Retinal pigment epithelial cell (primary cell): ENCODE measurements at regions not wholly inside any gene's neighbourhood (a gene's known extent, or its start where the extent isn't known, plus 50 kb on each side); places are given as distances from the start of the nearest gene placed in this dataset.

Experiments
- DNase-seq: peaks from one replicate; pipeline ENCODE4 v3.0.0-alpha.2; 2010; ENCODE audit warnings: low read depth
- H3K4me3 ChIP-seq: 2 replicates; pipeline ENCODE4 v1.5.1; 2011; ENCODE audit warnings: mild to moderate bottlenecking, low read length, control low read depth, moderate library complexity
- TF ChIP-seq, protein P1 (sequence below): conservative IDR thresholded peaks from 2 replicates; pipeline ENCODE4 v1.5.1; 2011; ENCODE audit warnings: low read depth, low read length, control low read depth, inconsistent platforms

DNA sequence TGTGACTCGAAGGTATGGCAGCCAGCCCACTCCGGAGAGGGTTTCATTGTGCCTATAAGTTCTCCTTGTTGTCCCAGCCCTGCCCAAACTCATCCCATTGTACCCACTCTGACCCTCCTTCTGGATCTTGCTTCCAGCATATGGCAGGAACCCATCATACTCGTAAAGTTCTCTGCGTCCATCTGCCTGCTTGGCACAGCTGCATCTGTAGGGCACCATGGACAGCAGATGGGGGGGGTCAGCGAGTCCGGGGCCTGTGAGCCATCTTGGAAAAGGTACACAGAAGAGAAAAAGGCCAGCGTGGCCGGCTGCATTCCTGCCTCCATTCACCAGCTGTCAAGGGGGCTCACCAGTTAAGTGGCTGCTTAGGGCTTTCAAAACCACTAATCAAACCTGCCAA lies 94.9 kb upstream of the IGSF21 start:
- no peak for DNase-seq
- H3K4me3 ChIP-seq: no peak overlapping the region
- TF ChIP-seq, protein P1, sequence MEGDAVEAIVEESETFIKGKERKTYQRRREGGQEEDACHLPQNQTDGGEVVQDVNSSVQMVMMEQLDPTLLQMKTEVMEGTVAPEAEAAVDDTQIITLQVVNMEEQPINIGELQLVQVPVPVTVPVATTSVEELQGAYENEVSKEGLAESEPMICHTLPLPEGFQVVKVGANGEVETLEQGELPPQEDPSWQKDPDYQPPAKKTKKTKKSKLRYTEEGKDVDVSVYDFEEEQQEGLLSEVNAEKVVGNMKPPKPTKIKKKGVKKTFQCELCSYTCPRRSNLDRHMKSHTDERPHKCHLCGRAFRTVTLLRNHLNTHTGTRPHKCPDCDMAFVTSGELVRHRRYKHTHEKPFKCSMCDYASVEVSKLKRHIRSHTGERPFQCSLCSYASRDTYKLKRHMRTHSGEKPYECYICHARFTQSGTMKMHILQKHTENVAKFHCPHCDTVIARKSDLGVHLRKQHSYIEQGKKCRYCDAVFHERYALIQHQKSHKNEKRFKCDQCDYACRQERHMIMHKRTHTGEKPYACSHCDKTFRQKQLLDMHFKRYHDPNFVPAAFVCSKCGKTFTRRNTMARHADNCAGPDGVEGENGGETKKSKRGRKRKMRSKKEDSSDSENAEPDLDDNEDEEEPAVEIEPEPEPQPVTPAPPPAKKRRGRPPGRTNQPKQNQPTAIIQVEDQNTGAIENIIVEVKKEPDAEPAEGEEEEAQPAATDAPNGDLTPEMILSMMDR: no peak

GRCh38 chr1:18013216-18013615 lies 94.4 kb upstream of the IGSF21 start:
- DNase-seq: no peak
- TF ChIP-seq, protein P1: no peak
- no peak overlapping the region for H3K4me3 ChIP-seq

GRCh38 chr1:18015719-18016118 lies 91.9 kb upstream of the IGSF21 start:
- no peak for DNase-seq
- TF ChIP-seq, protein P1: no peak
- H3K4me3 ChIP-seq: no peak overlapping the region

DNA sequence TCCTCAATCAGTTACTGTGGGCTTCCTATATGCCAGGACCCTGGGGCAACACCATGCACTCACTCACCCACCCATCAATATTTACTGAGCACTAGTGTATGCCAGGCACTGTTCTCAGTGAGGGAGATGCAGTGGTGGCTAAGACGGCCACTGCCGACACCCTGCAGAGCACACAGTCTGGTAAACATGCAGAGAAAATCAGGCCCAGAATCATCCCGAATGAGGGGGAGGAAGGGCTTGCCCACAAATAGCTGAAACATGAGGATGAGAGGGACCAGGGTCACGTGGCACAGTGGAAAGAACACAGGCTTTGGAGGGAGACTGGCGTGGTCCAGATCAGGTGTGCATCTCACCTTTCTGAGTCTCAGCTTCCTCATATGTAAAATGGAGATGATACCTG lies 89.2 kb upstream of the IGSF21 start:
- TF ChIP-seq, protein P1: no peak
- H3K4me3 ChIP-seq: no peak overlapping the region
- no peak for DNase-seq

- H3K4me3 ChIP-seq: no peak overlapping the region
- no peak for DNase-seq
- TF ChIP-seq, protein P1: no peak
Observed at GRCh38 chr1:18020021-18020817, 87.4 kb upstream of the IGSF21 start.

GRCh38 chr1:18021242-18021641 lies 86.4 kb upstream of the IGSF21 start:
- TF ChIP-seq, protein P1: no peak

GRCh38 chr1:18032172-18032859 lies 75.3 kb upstream of the IGSF21 start:
- TF ChIP-seq, protein P1: no peak
- H3K4me3 ChIP-seq: no peak overlapping the region
- no peak for DNase-seq

More at GRCh38 chr1:18021242-18021641, 86.4 kb upstream of the IGSF21 start:
- H3K4me3 ChIP-seq: no peak overlapping the region
- no peak for DNase-seq
